ENCODE measurements at regions not wholly inside any gene's neighbourhood (a gene's known extent, or its start where the extent isn't known, plus 50 kb on each side); places are given as distances from the start of the nearest gene placed in this dataset.
"Not testable (repeated sequence)": the region's sequence is repeated elsewhere in the genome, so short reads cannot be mapped to it uniquely, and the experiment has no call there.

DNA sequence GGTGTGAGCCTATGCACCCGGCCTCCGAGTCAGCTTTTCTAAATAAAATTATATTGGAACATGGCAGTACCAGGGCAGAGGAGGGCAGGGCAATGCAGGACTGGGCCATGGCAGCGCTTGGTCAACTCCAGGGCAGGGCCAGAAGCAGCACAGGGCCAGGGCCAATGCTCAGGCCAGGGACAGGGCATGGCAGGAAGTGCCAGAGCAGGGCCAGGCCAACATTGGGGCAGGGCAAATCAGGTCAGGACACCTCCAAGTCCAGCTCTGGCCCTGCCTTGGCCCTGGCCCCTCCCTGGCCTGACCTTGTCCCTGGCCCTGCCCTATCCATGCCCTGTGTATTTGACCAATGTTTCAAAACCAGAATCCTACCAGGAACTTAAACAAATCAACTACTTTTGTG lies 156.1 kb downstream of the LIPI start:
- WGBS, 4 donors, result 93 to 100% (median 99%) methylated on average over 3 of the region's 3 CpGs
- no peaks in the 10 kb centered on the region for H3K27me3 ChIP-seq
- H3K27ac ChIP-seq, result no peak overlapping the region
- no peaks in the 10 kb centered on the region for H3K4me1 ChIP-seq
- TF ChIP-seq, protein P1, sequence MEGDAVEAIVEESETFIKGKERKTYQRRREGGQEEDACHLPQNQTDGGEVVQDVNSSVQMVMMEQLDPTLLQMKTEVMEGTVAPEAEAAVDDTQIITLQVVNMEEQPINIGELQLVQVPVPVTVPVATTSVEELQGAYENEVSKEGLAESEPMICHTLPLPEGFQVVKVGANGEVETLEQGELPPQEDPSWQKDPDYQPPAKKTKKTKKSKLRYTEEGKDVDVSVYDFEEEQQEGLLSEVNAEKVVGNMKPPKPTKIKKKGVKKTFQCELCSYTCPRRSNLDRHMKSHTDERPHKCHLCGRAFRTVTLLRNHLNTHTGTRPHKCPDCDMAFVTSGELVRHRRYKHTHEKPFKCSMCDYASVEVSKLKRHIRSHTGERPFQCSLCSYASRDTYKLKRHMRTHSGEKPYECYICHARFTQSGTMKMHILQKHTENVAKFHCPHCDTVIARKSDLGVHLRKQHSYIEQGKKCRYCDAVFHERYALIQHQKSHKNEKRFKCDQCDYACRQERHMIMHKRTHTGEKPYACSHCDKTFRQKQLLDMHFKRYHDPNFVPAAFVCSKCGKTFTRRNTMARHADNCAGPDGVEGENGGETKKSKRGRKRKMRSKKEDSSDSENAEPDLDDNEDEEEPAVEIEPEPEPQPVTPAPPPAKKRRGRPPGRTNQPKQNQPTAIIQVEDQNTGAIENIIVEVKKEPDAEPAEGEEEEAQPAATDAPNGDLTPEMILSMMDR (IDR thresholded peaks at IDR 0.05), result no peak
- no peak for TF ChIP-seq POLR2A (IDR thresholded peaks at IDR 0.05)
- DNase-seq, result peak in 1 of 5 donors; percentile 42
- no peaks in the 10 kb centered on the region for H3K9me3 ChIP-seq
- H3K4me3 ChIP-seq, result no peak overlapping the region
- no peak for ATAC-seq
- intact Hi-C loops (cut with DNase I), result no loop called here
- H3K36me3 ChIP-seq, result no peaks in the 10 kb centered on the region

DNA sequence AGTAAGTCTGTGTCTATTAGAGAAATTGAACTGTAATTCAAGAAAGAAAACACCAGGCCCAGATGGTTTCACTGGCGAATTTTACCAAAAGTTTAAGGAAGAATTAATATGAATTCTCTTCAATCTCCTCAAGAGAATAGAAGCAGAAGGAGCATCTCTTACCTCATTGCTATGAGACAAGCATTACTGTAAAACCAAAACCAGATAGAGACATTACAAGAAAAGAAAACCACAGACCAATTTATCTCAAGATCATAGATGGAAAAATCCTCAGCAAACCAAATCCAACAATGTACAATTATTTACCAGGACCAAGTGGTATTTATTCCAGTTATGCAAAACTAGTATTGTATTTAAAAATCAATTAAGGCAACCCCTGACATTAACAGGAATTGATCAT lies 160.6 kb downstream of the LIPI start:
- TF ChIP-seq POLR2A (IDR thresholded peaks at IDR 0.05), result no peak
- TF ChIP-seq, protein P1 (IDR thresholded peaks at IDR 0.05), result no peak
- H3K4me1 ChIP-seq, result no peaks in the 10 kb centered on the region
- no peak overlapping the region for H3K4me3 ChIP-seq
- WGBS, 4 donors, result 84 to 93% (median 89%) methylated on average over 1 of the region's 1 CpG
- no peaks in the 10 kb centered on the region for H3K36me3 ChIP-seq
- ATAC-seq (no peak), DNase-seq (no peak)
- no peaks in the 10 kb centered on the region for H3K27me3 ChIP-seq
- no peak overlapping the region for H3K27ac ChIP-seq
- H3K9me3 ChIP-seq, result no peaks in the 10 kb centered on the region
- intact Hi-C loops (cut with DNase I), result no loop called here

DNA sequence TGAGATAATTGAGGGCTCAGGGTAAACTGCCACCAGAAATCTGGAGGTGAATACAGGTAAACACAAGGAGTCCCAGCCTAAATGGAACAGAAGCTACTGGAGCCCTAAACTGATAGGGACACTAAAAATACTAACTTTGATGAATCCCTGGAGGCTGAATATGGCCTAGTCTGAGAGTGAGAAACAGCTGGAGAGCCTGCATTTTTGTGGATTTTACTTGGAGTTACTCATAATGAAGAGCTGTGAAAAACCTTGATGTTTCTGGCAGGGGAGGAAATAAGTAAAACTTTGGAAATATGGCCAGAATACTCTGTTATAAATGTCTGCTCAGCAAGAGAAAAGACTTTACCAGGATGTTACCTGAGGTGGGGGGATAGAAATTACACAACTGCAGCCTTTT lies 164.4 kb downstream of the LIPI start:
- H3K4me1 ChIP-seq, result no peaks in the 10 kb centered on the region
- no peak overlapping the region for H3K27ac ChIP-seq
- intact Hi-C loops (cut with DNase I), result no loop called here
- no peaks in the 10 kb centered on the region for H3K27me3 ChIP-seq
- no peak overlapping the region for H3K4me3 ChIP-seq
- no peak for DNase-seq
- TF ChIP-seq, protein P1 (IDR thresholded peaks at IDR 0.05), result no peak
- TF ChIP-seq POLR2A (IDR thresholded peaks at IDR 0.05), result no peak
- ATAC-seq, result no peak
- no peaks in the 10 kb centered on the region for H3K9me3 ChIP-seq
- no peaks in the 10 kb centered on the region for H3K36me3 ChIP-seq

DNA sequence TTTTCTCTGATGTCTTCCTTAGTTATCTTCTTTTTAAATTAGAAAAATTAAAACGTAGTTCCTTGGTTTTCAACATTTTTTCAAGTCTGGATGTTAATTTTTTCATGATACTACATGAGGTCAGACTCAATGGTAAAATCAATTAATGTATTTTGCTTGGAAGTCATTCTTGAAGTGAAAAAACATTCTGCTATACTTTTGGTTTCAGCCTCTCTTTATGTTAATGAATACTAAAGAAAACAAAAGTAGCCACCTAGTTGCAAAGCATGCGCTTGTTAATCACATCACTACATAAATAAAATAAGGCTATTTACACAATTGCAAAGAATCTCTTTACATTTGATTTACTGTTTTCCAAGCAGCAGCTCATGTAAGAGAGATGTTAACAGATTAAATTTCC lies 170.4 kb downstream of the LIPI start:
- H3K36me3 ChIP-seq, result no peaks in the 10 kb centered on the region
- H3K9me3 ChIP-seq, result no peaks in the 10 kb centered on the region
- 88 to 89% (median 88%) methylated on average over 2 of the region's 2 CpGs for WGBS, 4 donors
- H3K4me1 ChIP-seq, result no peaks in the 10 kb centered on the region
- TF ChIP-seq, protein P1 (IDR thresholded peaks at IDR 0.05), result no peak
- TF ChIP-seq POLR2A (IDR thresholded peaks at IDR 0.05), result no peak
- DNase-seq (no peak), ATAC-seq (no peak)
- no peak overlapping the region for H3K4me3 ChIP-seq
- no peaks in the 10 kb centered on the region for H3K27me3 ChIP-seq
- intact Hi-C loops (cut with DNase I), result no loop called here
- H3K27ac ChIP-seq, result no peak overlapping the region

DNA sequence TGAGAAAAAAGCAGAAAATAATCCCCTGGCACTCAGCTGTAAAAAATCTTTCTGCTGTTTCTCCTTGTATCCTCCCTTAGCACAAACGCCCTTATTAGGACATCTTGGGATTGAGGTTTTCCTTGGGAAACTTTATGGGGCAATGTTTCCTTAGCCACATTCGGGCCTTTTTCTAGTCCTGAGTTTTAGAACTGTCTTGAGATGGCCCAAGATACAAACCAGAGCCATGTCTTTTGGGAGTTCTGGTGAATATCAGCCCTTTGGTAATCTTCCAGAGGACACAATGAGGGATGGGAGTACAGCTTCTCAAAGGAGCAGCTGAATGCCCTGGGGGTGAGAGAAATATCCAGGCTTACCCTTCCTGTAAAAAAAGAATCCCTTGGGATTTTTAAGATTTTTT lies 182.1 kb downstream of the LIPI start:
- intact Hi-C loops (cut with DNase I), result not testable (repeated sequence)

DNA sequence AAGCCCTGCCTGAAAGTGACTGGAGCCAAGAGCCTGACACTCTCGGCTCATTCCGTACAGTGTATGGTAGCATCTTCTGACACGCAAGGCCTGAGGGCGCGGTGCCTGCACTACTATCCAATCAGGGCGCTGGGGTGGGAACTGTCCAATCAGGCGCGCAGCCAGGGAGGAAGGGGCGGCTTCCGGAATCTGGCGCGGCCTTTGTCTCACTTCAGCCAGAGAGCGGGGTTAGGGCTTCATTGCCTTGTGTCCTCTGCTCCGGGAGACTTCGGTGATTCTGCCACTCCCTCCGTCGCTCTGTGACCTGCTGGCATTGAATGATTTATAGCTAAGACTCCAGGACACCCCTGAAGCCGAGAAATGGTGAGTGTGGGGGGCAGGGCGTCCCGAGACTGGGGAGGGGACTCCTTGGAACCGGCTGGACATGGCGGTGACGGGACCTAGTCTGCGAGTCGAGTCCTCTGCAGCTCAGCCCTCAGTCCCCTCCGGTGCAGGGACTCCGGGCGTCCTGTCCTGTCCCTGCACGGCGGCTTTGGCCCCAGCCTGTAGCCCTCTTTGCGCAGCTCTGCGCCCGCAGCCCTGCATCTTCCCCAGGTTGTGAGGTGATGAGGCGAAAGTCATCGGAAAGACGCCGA lies 183.4 kb downstream of the LIPI start:
- ATAC-seq (peak; percentile 99 to 100 (median 100)), DNase-seq (peak; percentile 87 to 93 (median 90))
- Histone ChIP-seq H3K4me3 (peak overlapping the region in 11 of 12 donors; percentile 17 to 74 (median 60)), H3K27ac (peak overlapping the region in 3 of 12 donors; percentile 16 to 79 (median 42))
- WGBS, 4 donors, result 0 to 2% (median 1%) methylated on average over 22 to 32 of the region's 37 CpGs
- H3K9me3 ChIP-seq; H3K4me1 ChIP-seq; H3K36me3 ChIP-seq; intact Hi-C loops (cut with DNase I); H3K27me3 ChIP-seq: not testable (repeated sequence)

More for the DNA sequence above, 182.1 kb downstream of the LIPI start:
- H3K4me1 ChIP-seq, ATAC-seq, DNase-seq, H3K36me3 ChIP-seq, H3K27me3 ChIP-seq, H3K9me3 ChIP-seq: not testable (repeated sequence)
- H3K27ac ChIP-seq, result peak overlapping the region in 1 of 12 donors; percentile 79
- 45 to 62% (median 55%) methylated on average over 2 of the region's 2 CpGs for WGBS, 4 donors
- H3K4me3 ChIP-seq, result peak overlapping the region in 1 of 12 donors; percentile 12

DNA sequence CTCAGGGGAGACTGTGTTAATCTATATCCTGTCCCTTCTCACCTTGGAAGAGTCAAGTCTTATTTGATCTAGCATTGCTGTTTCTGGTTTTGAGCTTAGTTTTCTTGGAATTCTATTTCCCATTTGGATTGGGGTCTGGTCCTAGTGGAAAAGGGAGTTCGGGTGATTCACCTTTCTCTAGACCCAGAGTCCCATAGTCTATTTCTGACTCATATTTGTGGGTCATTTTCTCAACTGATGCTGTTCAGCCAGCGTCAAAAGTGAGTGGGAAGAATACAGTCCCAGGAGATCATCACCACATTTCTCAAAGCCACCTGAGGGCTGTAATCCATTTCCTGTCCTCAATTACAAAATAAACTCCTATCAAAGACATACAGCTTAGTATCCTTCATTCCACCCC lies 190.6 kb downstream of the LIPI start:
- H3K4me3 ChIP-seq; H3K36me3 ChIP-seq; ATAC-seq; H3K27ac ChIP-seq; DNase-seq; H3K27me3 ChIP-seq; intact Hi-C loops (cut with DNase I); H3K4me1 ChIP-seq; H3K9me3 ChIP-seq: not testable (repeated sequence)
- WGBS, 4 donors, result 40 to 53% (median 46%) methylated on average over 2 of the region's 2 CpGs

Measured in heart left ventricle (tissue), 16 donors.